OCI-LY7 (cell line): ENCODE measurements at regions not wholly inside any gene's neighbourhood (a gene's known extent, or its start where the extent isn't known, plus 50 kb on each side); places are given as distances from the start of the nearest gene placed in this dataset.
"Not testable (repeated sequence)": the region's sequence is repeated elsewhere in the genome, so short reads cannot be mapped to it uniquely, and the experiment has no call there.

Source experiments
- BruUV-seq: library from RNA; stranded (reverse); fragments of 400-500 nt; replicated peaks from 2 replicates; lab custom pipeline; 2021; lab: Mats Ljungman, UMichigan
- CTCF ChIA-PET: fragments of 300-600 bp; sonication (Branson Sonifier 250); formaldehyde crosslinking; loops from one replicate; lab custom pipeline; 2022; ENCODE audit warnings: antibody characterized with exemption; ENCODE audit not compliant: unreplicated experiment; lab: Charles Lee
- POLR2A ChIA-PET: fragments of 300-600 bp; sonication (Branson Sonifier 250); formaldehyde crosslinking; loops from one replicate; lab custom pipeline; 2022; ENCODE audit warnings: antibody characterized with exemption; lab: Charles Lee
- DNase-seq: peaks from one replicate; pipeline ENCODE4 v3.0.0-alpha.2; 2015; ENCODE audit warnings: low spot score
- H2AFZ ChIP-seq: fragments of 200-600 bp; sonication (generic), shearing (Covaris generic); 2 replicates; pipeline ENCODE4 v1.6.1; 2014; ENCODE audit warnings: mild to moderate bottlenecking, antibody characterized with exemption, low read length, moderate library complexity
- H3K27ac ChIP-seq: fragments of 200-600 bp; sonication (generic); 2 replicates; pipeline ENCODE4 v1.5.1; 2014; ENCODE audit warnings: mixed run types, low read depth, mild to moderate bottlenecking, moderate library complexity, low read length, inconsistent platforms; ENCODE audit not compliant: poor library complexity, severe bottlenecking
- H3K36me3 ChIP-seq: fragments of 200-600 bp; sonication (generic); 2 replicates; pipeline ENCODE4 v1.6.1; 2014; ENCODE audit warnings: mild to moderate bottlenecking, antibody characterized with exemption, low read length, moderate library complexity, mixed read lengths; ENCODE audit not compliant: insufficient read depth
- H3K4me1 ChIP-seq: fragments of 200-600 bp; sonication (generic); 2 replicates; pipeline ENCODE4 v1.5.1; 2014; ENCODE audit warnings: mild to moderate bottlenecking, low read length; ENCODE audit not compliant: insufficient read depth, poor library complexity, severe bottlenecking
- H3K4me2 ChIP-seq: fragments of 200-600 bp; sonication (generic); 2 replicates; pipeline ENCODE4 v1.6.1; 2014; ENCODE audit warnings: mild to moderate bottlenecking, low read length
- H3K4me3 ChIP-seq: fragments of 200-600 bp; sonication (generic); 2 replicates; pipeline ENCODE4 v1.5.1; 2014; ENCODE audit warnings: mild to moderate bottlenecking, low read depth, low read length; ENCODE audit not compliant: poor library complexity, severe bottlenecking
- H3K79me2 ChIP-seq: fragments of 200-600 bp; sonication (generic); 2 replicates; pipeline ENCODE4 v1.6.1; 2016; ENCODE audit warnings: low read depth, mild to moderate bottlenecking, low read length, moderate library complexity, mixed read lengths; ENCODE audit not compliant: insufficient read depth
- H3K9me2 ChIP-seq: fragments of 200-600 bp; sonication (generic); 2 replicates; pipeline ENCODE4 v1.6.1; 2016; ENCODE audit warnings: mild to moderate bottlenecking, low read length, mixed read lengths; ENCODE audit not compliant: insufficient read depth
- H3K9me3 ChIP-seq: fragments of 200-600 bp; sonication (generic); 2 replicates; pipeline ENCODE4 v1.6.1; 2014; ENCODE audit warnings: mild to moderate bottlenecking, mixed run types, low read length, mixed read lengths
- H4K20me1 ChIP-seq: fragments of 200-600 bp; sonication (generic); 2 replicates; pipeline ENCODE4 v1.6.1; 2014; ENCODE audit warnings: mild to moderate bottlenecking, antibody characterized with exemption, low read length, moderate library complexity, mixed read lengths; ENCODE audit not compliant: insufficient read depth
- intact Hi-C: fragments of 100-400 bp; cut with micrococcal nuclease; formaldehyde crosslinking; loops from one replicate; pipeline ENCODE4 v1.10.0; 2022; ENCODE audit not compliant: unreplicated experiment
- TF ChIP-seq, protein P1 (sequence below): fragments of 200-600 bp; sonication (generic); conservative IDR thresholded peaks from 2 replicates; pipeline ENCODE4 v1.5.1; 2014; ENCODE audit warnings: mild to moderate bottlenecking, antibody characterized with exemption, low read length, moderate library complexity, mixed read lengths

DNA sequence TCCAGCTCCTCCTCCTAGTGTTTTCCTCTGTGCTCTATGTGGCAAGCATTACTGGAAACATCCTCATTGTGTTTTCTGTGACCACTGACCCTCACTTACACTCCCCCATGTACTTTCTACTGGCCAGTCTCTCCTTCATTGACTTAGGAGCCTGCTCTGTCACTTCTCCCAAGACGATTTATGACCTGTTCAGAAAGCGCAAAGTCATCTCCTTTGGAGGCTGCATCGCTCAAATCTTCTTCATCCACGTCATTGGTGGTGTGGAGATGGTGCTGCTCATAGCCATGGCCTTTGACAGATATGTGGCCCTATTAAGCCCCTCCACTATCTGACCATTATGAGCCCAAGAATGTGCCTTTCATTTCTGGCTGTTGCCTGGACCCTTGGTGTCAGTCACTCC, 64.0 kb downstream of the OR4F15 start:
- H2AFZ ChIP-seq, POLR2A ChIA-PET, H4K20me1 ChIP-seq, H3K4me1 ChIP-seq, DNase-seq, intact Hi-C loops, BruUV-seq, H3K36me3 ChIP-seq, H3K9me2 ChIP-seq, H3K27ac ChIP-seq, H3K4me3 ChIP-seq, H3K4me2 ChIP-seq, H3K79me2 ChIP-seq, H3K9me3 ChIP-seq, CTCF ChIA-PET: not testable (repeated sequence)

DNA sequence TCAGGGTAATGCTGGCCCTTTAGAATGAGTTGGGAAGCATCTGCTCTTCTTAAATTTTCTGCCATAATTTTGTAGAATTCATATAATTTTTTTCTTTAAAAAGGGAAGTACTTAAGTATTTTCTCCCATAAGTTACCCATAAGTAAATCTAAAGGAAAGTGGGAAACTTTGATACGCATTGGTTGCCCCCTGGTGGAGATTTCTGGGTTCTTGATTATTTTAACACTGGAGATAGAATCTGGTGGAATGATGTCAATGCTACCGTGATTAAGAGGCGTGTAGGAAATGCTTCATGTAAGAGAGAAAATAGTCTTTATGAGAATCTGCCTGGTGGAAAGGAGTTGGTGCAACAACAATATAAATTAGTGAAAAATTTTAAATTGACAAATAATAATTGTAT, 65.6 kb downstream of the OR4F15 start:
- intact Hi-C loops, H3K4me3 ChIP-seq, H3K9me3 ChIP-seq, H4K20me1 ChIP-seq, BruUV-seq, H3K79me2 ChIP-seq, H3K4me2 ChIP-seq, H3K9me2 ChIP-seq, H2AFZ ChIP-seq, DNase-seq, H3K27ac ChIP-seq, POLR2A ChIA-PET, H3K4me1 ChIP-seq, H3K36me3 ChIP-seq, CTCF ChIA-PET: not testable (repeated sequence)
- TF ChIP-seq, protein P1, sequence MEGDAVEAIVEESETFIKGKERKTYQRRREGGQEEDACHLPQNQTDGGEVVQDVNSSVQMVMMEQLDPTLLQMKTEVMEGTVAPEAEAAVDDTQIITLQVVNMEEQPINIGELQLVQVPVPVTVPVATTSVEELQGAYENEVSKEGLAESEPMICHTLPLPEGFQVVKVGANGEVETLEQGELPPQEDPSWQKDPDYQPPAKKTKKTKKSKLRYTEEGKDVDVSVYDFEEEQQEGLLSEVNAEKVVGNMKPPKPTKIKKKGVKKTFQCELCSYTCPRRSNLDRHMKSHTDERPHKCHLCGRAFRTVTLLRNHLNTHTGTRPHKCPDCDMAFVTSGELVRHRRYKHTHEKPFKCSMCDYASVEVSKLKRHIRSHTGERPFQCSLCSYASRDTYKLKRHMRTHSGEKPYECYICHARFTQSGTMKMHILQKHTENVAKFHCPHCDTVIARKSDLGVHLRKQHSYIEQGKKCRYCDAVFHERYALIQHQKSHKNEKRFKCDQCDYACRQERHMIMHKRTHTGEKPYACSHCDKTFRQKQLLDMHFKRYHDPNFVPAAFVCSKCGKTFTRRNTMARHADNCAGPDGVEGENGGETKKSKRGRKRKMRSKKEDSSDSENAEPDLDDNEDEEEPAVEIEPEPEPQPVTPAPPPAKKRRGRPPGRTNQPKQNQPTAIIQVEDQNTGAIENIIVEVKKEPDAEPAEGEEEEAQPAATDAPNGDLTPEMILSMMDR, result peak; percentile 56

- H4K20me1 ChIP-seq, H3K27ac ChIP-seq, H3K36me3 ChIP-seq, POLR2A ChIA-PET, H3K4me2 ChIP-seq, H3K4me3 ChIP-seq, H3K9me2 ChIP-seq, H3K79me2 ChIP-seq, DNase-seq, H3K9me3 ChIP-seq, BruUV-seq, H3K4me1 ChIP-seq, intact Hi-C loops, H2AFZ ChIP-seq, CTCF ChIA-PET: not testable (repeated sequence)
Observed at GRCh38 chr15:101912349-101913287, 100.6 kb downstream of the OR4F15 start.

DNA sequence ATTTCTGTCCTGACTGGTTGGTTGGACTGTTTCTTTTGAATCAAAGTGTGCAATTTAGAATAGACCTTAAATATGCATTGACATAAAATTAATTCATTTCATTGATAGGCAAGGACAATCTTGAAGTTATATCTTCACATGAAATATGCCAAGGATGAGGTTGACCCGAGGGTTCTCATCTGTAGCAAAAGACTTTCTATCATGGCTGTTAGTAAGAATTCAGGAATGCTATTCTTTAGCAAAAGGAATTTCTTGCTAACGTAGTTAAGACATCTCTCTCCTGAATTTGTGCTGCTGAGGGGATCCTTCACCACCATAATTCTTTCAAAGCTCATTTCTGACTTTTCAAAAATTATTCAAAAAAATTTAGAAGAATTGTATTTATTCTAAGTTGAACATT, 112.6 kb downstream of the OR4F15 start:
- H2AFZ ChIP-seq, H3K27ac ChIP-seq, H3K4me3 ChIP-seq, H3K36me3 ChIP-seq, H4K20me1 ChIP-seq, H3K79me2 ChIP-seq, DNase-seq, BruUV-seq, CTCF ChIA-PET, H3K9me2 ChIP-seq, H3K9me3 ChIP-seq, H3K4me2 ChIP-seq, H3K4me1 ChIP-seq, POLR2A ChIA-PET, intact Hi-C loops: not testable (repeated sequence)

DNA sequence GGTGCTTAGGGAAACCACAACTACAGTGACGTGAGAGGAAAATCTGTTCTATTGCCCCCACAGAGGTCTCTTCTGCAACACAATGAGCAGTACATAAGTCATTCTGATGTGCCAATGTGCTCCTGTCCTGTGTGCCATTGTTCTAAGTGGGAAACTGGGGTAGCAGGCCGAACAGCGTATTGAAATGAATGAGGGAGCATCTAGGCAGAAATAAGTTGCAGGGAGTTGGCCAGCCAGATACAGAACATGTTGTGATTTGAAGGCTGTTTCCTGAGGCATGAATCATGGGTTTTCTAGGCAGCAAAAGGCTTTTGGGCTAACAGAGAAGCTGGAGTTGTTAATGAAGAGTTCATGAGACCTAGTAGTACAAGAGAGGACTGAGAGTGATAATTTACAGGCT, 122.5 kb downstream of the OR4F15 start:
- BruUV-seq, H3K27ac ChIP-seq, H3K4me3 ChIP-seq, DNase-seq, H4K20me1 ChIP-seq, CTCF ChIA-PET, H3K36me3 ChIP-seq, H2AFZ ChIP-seq, intact Hi-C loops, H3K79me2 ChIP-seq, H3K9me2 ChIP-seq, H3K4me1 ChIP-seq, H3K9me3 ChIP-seq, POLR2A ChIA-PET, H3K4me2 ChIP-seq: not testable (repeated sequence)

GRCh38 chr15:101937362-101937761, 125.4 kb downstream of the OR4F15 start:
- intact Hi-C loops, CTCF ChIA-PET, DNase-seq, H3K79me2 ChIP-seq, H3K4me2 ChIP-seq, H3K9me3 ChIP-seq, H3K4me1 ChIP-seq, H3K36me3 ChIP-seq, H2AFZ ChIP-seq, BruUV-seq, POLR2A ChIA-PET, H3K27ac ChIP-seq, H3K4me3 ChIP-seq, H3K9me2 ChIP-seq, H4K20me1 ChIP-seq: not testable (repeated sequence)
